ENCODE measurements at regions not wholly inside any gene's neighbourhood (a gene's known extent, or its start where the extent isn't known, plus 50 kb on each side); places are given as distances from the start of the nearest gene placed in this dataset.

- TF ChIP-seq PHF8 (IDR thresholded peaks at IDR 0.05; ENCODE audit: borderline replicate concordance, low read depth) (no peak), MAX (IDR thresholded peaks at IDR 0.05) (no peak), ATOH8 (CRISPR knock-in tag; IDR thresholded peaks at IDR 0.05; ENCODE audit: low read depth) (no peak), MAFK (IDR thresholded peaks at IDR 0.05; ENCODE audit: partially characterized antibody) (no peak)
Measured at GRCh38 chr2:102978091-102978490, 216.3 kb downstream of the TMEM182 start (continued).

- FAIRE-seq: no peak
- no peak for ATAC-seq
Measured at GRCh38 chr2:102979429-102979828, 217.6 kb downstream of the TMEM182 start.

GRCh38 chr2:102983786-102984185, 222.0 kb downstream of the TMEM182 start:
- WGBS (ENCODE audit: missing lambda C conversion rate): 11% methylated on average over 3 of the region's 3 CpGs

More at GRCh38 chr2:102979429-102979828, 217.6 kb downstream of the TMEM182 start:
- no peak for DNase-seq (ENCODE audit: low read depth in 1 of 2, low spot score in 1 of 2)
- Histone ChIP-seq H3K9me3 (no peaks in the 10 kb centered on the region), H3K27ac (no peak overlapping the region), H3K4me1 (no peaks in the 10 kb centered on the region), H3K4me3 (no peak overlapping the region), H3K4me2 (no peak overlapping the region)
- CTCF ChIA-PET: no interaction called here
- WGBS (ENCODE audit: missing lambda C conversion rate): 5% methylated on average over 4 of the region's 4 CpGs
- no peak for TF ChIP-seq CBX2 (IDR thresholded peaks at IDR 0.05; ENCODE audit: borderline replicate concordance, low read depth)
- TF ChIP-seq JUN (IDR thresholded peaks at IDR 0.05): no peak
- TF ChIP-seq HEYL (CRISPR knock-in tag; IDR thresholded peaks at IDR 0.05): no peak
- TF ChIP-seq POLR2AphosphoS2 (conservative IDR thresholded peaks at IDR 0.05; ENCODE audit: low read length): no peak
- no peak for TF ChIP-seq CHD4 (IDR thresholded peaks at IDR 0.05; ENCODE audit: borderline replicate concordance)
- TF ChIP-seq, protein P1, sequence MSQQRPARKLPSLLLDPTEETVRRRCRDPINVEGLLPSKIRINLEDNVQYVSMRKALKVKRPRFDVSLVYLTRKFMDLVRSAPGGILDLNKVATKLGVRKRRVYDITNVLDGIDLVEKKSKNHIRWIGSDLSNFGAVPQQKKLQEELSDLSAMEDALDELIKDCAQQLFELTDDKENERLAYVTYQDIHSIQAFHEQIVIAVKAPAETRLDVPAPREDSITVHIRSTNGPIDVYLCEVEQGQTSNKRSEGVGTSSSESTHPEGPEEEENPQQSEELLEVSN (IDR thresholded peaks at IDR 0.05; ENCODE audit: borderline replicate concordance, low read depth): no peak
- TF ChIP-seq SMC3 (IDR thresholded peaks at IDR 0.05): no peak
- no peak for TF ChIP-seq ZNF302 (CRISPR knock-in tag; IDR thresholded peaks at IDR 0.05)
- TF ChIP-seq CEBPB (IDR thresholded peaks at IDR 0.05): no peak
- TF ChIP-seq KDM1A (IDR thresholded peaks at IDR 0.05; ENCODE audit: low read depth): no peak
- no peak for TF ChIP-seq EHF (CRISPR knock-in tag; IDR thresholded peaks at IDR 0.05)
- no peak for TF ChIP-seq FOSB (CRISPR knock-in tag; IDR thresholded peaks at IDR 0.05)
- TF ChIP-seq ZSCAN20 (CRISPR knock-in tag; IDR thresholded peaks at IDR 0.05): no peak
- no peak for TF ChIP-seq MYC (IDR thresholded peaks at IDR 0.05; ENCODE audit: borderline replicate concordance, low read length)
- TF ChIP-seq MAX (IDR thresholded peaks at IDR 0.05): no peak
- TF ChIP-seq KDM5A (IDR thresholded peaks at IDR 0.05): no peak
- POLR2A ChIA-PET: no interaction called here

More at GRCh38 chr2:102983786-102984185, 222.0 kb downstream of the TMEM182 start:
- POLR2A ChIA-PET: no interaction called here
- H3K4me2 ChIP-seq: no peak overlapping the region
- CTCF ChIA-PET: no interaction called here
- H3K9me3 ChIP-seq: no peaks in the 10 kb centered on the region
- H3K4me3 ChIP-seq: no peak overlapping the region
- ATAC-seq: no peak
- H3K27ac ChIP-seq: no peak overlapping the region
- DNase-seq (ENCODE audit: low read depth in 1 of 2, low spot score in 1 of 2): no peak
- no peaks in the 10 kb centered on the region for H3K4me1 ChIP-seq
- no peak for TF ChIP-seq EP300 (IDR thresholded peaks at IDR 0.05)
- TF ChIP-seq FOSL2 (IDR thresholded peaks at IDR 0.05): no peak
- TF ChIP-seq FOSL2 (CRISPR knock-in tag; IDR thresholded peaks at IDR 0.05): no peak
- no peak for TF ChIP-seq CHD2 (IDR thresholded peaks at IDR 0.05; ENCODE audit: low read length, partially characterized antibody)
- TF ChIP-seq CBX2 (IDR thresholded peaks at IDR 0.05; ENCODE audit: borderline replicate concordance, low read depth): no peak
- TF ChIP-seq MAZ (IDR thresholded peaks at IDR 0.05; ENCODE audit: borderline replicate concordance, low read depth, low read length): no peak
- no peak for TF ChIP-seq FOSB (CRISPR knock-in tag; IDR thresholded peaks at IDR 0.05)
- no peak for FAIRE-seq
